Loucy (cell line): ENCODE measurements at regions not wholly inside any gene's neighbourhood (a gene's known extent, or its start where the extent isn't known, plus 50 kb on each side); places are given as distances from the start of the nearest gene placed in this dataset.

Source experiments
- H2AFZ ChIP-seq: fragments of 200-600 bp; sonication (generic); 2 replicates; pipeline ENCODE4 v1.6.0; 2016; ENCODE audit warnings: antibody characterized with exemption, mild to moderate bottlenecking, low read length, moderate library complexity
- H3F3A ChIP-seq: fragments of 200-600 bp; 2 replicates; pipeline ENCODE4 v1.6.0; 2016; ENCODE audit warnings: antibody characterized with exemption, low read depth, mild to moderate bottlenecking
- H3K27me3 ChIP-seq: fragments of 200-600 bp; sonication (generic); 2 replicates; pipeline ENCODE4 v1.6.1; 2014; ENCODE audit warnings: low read length, mild to moderate bottlenecking; ENCODE audit not compliant: insufficient read depth, poor library complexity, severe bottlenecking
- H3K36me3 ChIP-seq: fragments of 200-600 bp; sonication (generic); 2 replicates; pipeline ENCODE4 v1.6.1; 2016; ENCODE audit warnings: low read length; ENCODE audit not compliant: insufficient read depth
- H3K4me1 ChIP-seq: fragments of 200-600 bp; sonication (generic); 2 replicates; pipeline ENCODE4 v1.5.1; 2014; ENCODE audit warnings: low read length, mild to moderate bottlenecking; ENCODE audit not compliant: insufficient read depth, poor library complexity, severe bottlenecking
- H3K4me2 ChIP-seq: fragments of 200-600 bp; sonication (generic); 2 replicates; pipeline ENCODE4 v1.6.0; 2014; ENCODE audit warnings: antibody characterized with exemption, low read length, low read depth, mild to moderate bottlenecking; ENCODE audit not compliant: poor library complexity, severe bottlenecking
- H3K4me3 ChIP-seq: fragments of 200-600 bp; sonication (generic); 2 replicates; pipeline ENCODE4 v1.5.1; 2014; ENCODE audit warnings: low read length, mild to moderate bottlenecking, mixed read lengths; ENCODE audit not compliant: poor library complexity, severe bottlenecking
- H3K79me2 ChIP-seq: fragments of 200-600 bp; sonication (generic); 2 replicates; pipeline ENCODE4 v1.6.1; 2014; ENCODE audit warnings: low read length; ENCODE audit not compliant: insufficient read depth
- H3K9ac ChIP-seq: fragments of 200-600 bp; sonication (generic); 2 replicates; pipeline ENCODE4 v1.6.0; 2014; ENCODE audit warnings: mild to moderate bottlenecking, low read depth, low read length, moderate library complexity; ENCODE audit not compliant: poor library complexity, severe bottlenecking
- H3K9me2 ChIP-seq: fragments of 200-600 bp; sonication (generic); replicated peaks from 2 replicates; pipeline ENCODE4 v1.6.1; 2016; ENCODE audit warnings: low read depth, low read length, mixed read lengths
- H3K9me3 ChIP-seq: fragments of 200-600 bp; sonication (generic); 2 replicates; pipeline ENCODE4 v1.6.1; 2014; ENCODE audit warnings: mild to moderate bottlenecking, antibody characterized with exemption, low read length, low read depth; ENCODE audit not compliant: insufficient read depth
- H4K20me1 ChIP-seq: fragments of 200-600 bp; sonication (generic); 2 replicates; pipeline ENCODE4 v1.6.0; 2014; ENCODE audit warnings: antibody characterized with exemption, low read length, mild to moderate bottlenecking; ENCODE audit not compliant: insufficient read depth, poor library complexity, severe bottlenecking
- EZH2phosphoT487 ChIP-seq: fragments of 200-600 bp; IDR thresholded peaks from 2 replicates; pipeline ENCODE4 v1.6.1; 2018; ENCODE audit warnings: antibody characterized with exemption, mild to moderate bottlenecking, moderate library complexity, borderline replicate concordance
- TF ChIP-seq, protein P1 (sequence below): fragments of 200-600 bp; sonication (generic); conservative IDR thresholded peaks from 2 replicates; pipeline ENCODE4 v1.5.1; 2014; ENCODE audit warnings: mild to moderate bottlenecking, antibody characterized with exemption, low read length

DNA sequence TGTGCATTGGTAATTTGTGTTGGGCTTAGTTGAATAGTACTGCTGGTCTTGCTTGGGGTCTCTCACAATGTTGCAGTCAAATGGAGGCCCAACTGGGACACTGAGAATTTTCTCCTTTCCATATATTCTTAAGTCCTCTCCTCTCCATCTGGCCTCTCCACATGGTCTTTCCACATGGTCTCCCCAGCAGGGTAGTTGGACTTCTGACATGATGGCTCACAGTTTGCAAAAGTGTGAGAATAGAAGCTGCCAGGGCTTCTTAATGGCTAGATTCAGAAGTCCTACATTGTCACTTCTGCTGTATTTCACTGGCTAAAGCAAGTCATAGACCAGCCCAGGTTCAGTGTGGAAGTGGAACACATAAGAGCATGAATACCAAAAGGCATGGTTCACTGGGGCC is 318.5 kb upstream of the TNP1 start:
- Histone ChIP-seq H3K4me1 (peaks cover 3% of the 10 kb centered on the region), H3K36me3 (no peaks in the 10 kb centered on the region), H3F3A (no peaks in the 10 kb centered on the region), H4K20me1 (no peaks in the 10 kb centered on the region), H3K9me2 (no peaks in the 10 kb centered on the region), H3K79me2 (no peaks in the 10 kb centered on the region), H3K9me3 (no peaks in the 10 kb centered on the region; the same call in 1 of the 2 replicates), H3K4me2 (no peak overlapping the region), H2AFZ (no peak overlapping the region), H3K4me3 (no peak overlapping the region), H3K9ac (no peak overlapping the region), H3K27me3 (no peaks in the 10 kb centered on the region)
- TF ChIP-seq, protein P1, sequence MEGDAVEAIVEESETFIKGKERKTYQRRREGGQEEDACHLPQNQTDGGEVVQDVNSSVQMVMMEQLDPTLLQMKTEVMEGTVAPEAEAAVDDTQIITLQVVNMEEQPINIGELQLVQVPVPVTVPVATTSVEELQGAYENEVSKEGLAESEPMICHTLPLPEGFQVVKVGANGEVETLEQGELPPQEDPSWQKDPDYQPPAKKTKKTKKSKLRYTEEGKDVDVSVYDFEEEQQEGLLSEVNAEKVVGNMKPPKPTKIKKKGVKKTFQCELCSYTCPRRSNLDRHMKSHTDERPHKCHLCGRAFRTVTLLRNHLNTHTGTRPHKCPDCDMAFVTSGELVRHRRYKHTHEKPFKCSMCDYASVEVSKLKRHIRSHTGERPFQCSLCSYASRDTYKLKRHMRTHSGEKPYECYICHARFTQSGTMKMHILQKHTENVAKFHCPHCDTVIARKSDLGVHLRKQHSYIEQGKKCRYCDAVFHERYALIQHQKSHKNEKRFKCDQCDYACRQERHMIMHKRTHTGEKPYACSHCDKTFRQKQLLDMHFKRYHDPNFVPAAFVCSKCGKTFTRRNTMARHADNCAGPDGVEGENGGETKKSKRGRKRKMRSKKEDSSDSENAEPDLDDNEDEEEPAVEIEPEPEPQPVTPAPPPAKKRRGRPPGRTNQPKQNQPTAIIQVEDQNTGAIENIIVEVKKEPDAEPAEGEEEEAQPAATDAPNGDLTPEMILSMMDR, result no peak
- no peak for TF ChIP-seq EZH2phosphoT487

DNA sequence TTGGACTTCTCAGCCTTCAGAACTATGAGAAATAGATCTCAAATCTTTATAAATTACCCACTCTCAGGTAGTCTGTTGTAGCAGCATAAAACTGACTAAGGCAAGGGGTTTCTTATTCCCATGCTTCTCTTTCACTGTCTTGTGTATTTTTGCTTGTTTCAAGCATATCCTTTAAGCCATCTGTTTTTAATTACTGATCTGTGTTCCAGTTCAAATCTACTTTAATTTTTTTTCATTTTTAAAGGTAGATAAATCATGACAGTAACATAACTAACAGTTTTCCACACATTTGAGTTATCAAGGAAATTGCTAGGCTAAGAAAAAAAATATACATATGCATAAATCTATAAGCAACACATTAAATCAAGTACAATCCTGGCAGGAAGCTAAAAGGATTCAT is 317.9 kb upstream of the TNP1 start:
- no peak for TF ChIP-seq EZH2phosphoT487
- TF ChIP-seq, protein P1, result no peak
- H3K79me2 ChIP-seq, result no peaks in the 10 kb centered on the region
- no peaks in the 10 kb centered on the region; the same call in 1 of the 2 replicates for H3K9me3 ChIP-seq
- H4K20me1 ChIP-seq, result no peaks in the 10 kb centered on the region
- H3K9ac ChIP-seq, result no peak overlapping the region
- H2AFZ ChIP-seq, result no peak overlapping the region
- H3K36me3 ChIP-seq, result no peaks in the 10 kb centered on the region
- peaks cover 3% of the 10 kb centered on the region for H3K4me1 ChIP-seq
- H3K4me3 ChIP-seq, result no peak overlapping the region
- H3F3A ChIP-seq, result no peaks in the 10 kb centered on the region
- no peaks in the 10 kb centered on the region for H3K27me3 ChIP-seq
- no peak overlapping the region for H3K4me2 ChIP-seq
- no peaks in the 10 kb centered on the region for H3K9me2 ChIP-seq

DNA sequence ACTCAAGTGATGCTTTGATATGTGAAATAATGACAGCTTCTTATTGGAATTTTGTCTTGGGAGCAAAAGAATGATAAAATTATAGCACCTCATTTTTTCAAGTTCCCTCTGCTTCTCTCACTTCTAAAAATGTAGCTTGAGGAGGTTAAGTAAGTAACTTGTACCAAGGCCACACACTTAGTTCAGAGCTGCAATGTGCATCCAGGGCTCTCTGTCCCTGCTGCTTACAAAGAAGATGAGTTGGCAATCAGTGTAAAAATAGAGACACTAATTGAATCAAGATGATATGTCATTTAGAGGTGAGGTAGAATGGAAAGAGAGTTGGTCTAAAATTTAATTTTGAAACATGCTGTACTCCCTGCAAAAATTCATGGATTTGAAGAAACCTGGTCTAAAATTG is 312.0 kb upstream of the TNP1 start:
- H2AFZ ChIP-seq, result no peak overlapping the region
- no peaks in the 10 kb centered on the region; the same call in 1 of the 2 replicates for H3K9me3 ChIP-seq
- H3K4me1 ChIP-seq, result peaks cover 3% of the 10 kb centered on the region
- H4K20me1 ChIP-seq, result no peaks in the 10 kb centered on the region
- no peak overlapping the region for H3K9ac ChIP-seq
- TF ChIP-seq, protein P1, result no peak
- TF ChIP-seq EZH2phosphoT487, result no peak
- H3K36me3 ChIP-seq, result no peaks in the 10 kb centered on the region
- H3K27me3 ChIP-seq, result no peaks in the 10 kb centered on the region
- H3K4me2 ChIP-seq, result no peak overlapping the region
- no peaks in the 10 kb centered on the region for H3F3A ChIP-seq
- no peak overlapping the region for H3K4me3 ChIP-seq
- H3K79me2 ChIP-seq, result no peaks in the 10 kb centered on the region
- no peaks in the 10 kb centered on the region for H3K9me2 ChIP-seq
